Body of pancreas (tissue), 4 donors: ENCODE measurements at regions not wholly inside any gene's neighbourhood (a gene's known extent, or its start where the extent isn't known, plus 50 kb on each side); places are given as distances from the start of the nearest gene placed in this dataset.

Source experiments
- ATAC-seq: fragments of 150-250 bp; one replicate; pipeline ENCODE4 v1.9.1; 2016
- DNase-seq, 4 donors: peaks; one replicate each; pipeline ENCODE4 v3.0.0-alpha.2; 2019
- H3K27ac ChIP-seq, 4 donors: fragments of 200-600 bp; sonication (generic); 1 replicate in 3 of 4; 2 replicates in 1 of 4; pipeline versions ENCODE4 v1.5.1 to v1.6.1; 2016 to 2019; ENCODE audit warnings: mild to moderate bottlenecking in 1 of 4, mixed read lengths in 1 of 4, moderate library complexity in 1 of 4
- H3K27me3 ChIP-seq, 2 donors: fragments of 200-600 bp; sonication (generic); one replicate each; pipeline ENCODE4 v1.6.0; 2016; ENCODE audit warnings: mild to moderate bottlenecking in 1 of 2
- H3K36me3 ChIP-seq, 2 donors: fragments of 200-600 bp; sonication (generic); replicated peaks in 1 of 2; 2 replicates each; pipeline ENCODE4 v1.5.1; 2016; ENCODE audit warnings: low read depth in 2 of 2; ENCODE audit not compliant: insufficient read depth in 1 of 2
- H3K4me1 ChIP-seq: fragments of 200-600 bp; sonication (generic); one replicate; pipeline ENCODE4 v1.6.0; 2016
- H3K4me3 ChIP-seq, 2 donors: fragments of 200-600 bp; sonication (generic); 1 replicate in 1 of 2; 2 replicates in 1 of 2; pipeline ENCODE4 v1.5.1; 2016 to 2019
- H3K9me3 ChIP-seq, 3 donors: fragments of 200-600 bp; sonication (generic); 1 replicate in 2 of 3; 2 replicates in 1 of 3; pipeline ENCODE4 v1.5.1; 2016
- CTCF ChIP-seq, 7 experiments: fragments of 450-650 bp in 4 of 7; fragments of 200-600 bp in 3 of 7; sonication (generic) in 3 of 7; IDR thresholded peaks; one replicate each; pipeline ENCODE4 v1.5.1; 2016 to 2019; ENCODE audit warnings: antibody characterized with exemption in 7 of 7
- POLR2A ChIP-seq, 3 donors: fragments of 450-650 bp; IDR thresholded peaks; one replicate each; pipeline ENCODE4 v1.6.1; 2016; ENCODE audit warnings: antibody characterized with exemption in 3 of 3, mild to moderate bottlenecking in 2 of 3
- WGBS, 2 donors: methylation state at CpG; one replicate each; pipeline ENCODE4 v1.1.5; 2017; 5-methylcytosine and 5-hydroxymethylcytosine counted together
- intact Hi-C: fragments of 100-400 bp; cut with DNase I; formaldehyde crosslinking; loops from one replicate; pipeline ENCODE4 v1.15.1; 2023

- Histone ChIP-seq H3K36me3 (no peaks in the 10 kb centered on the region), H3K27ac (no peak overlapping the region), H3K4me1 (no peaks in the 10 kb centered on the region), H3K4me3 (no peak overlapping the region), H3K9me3 (no peaks in the 10 kb centered on the region), H3K27me3 (no peaks in the 10 kb centered on the region)
- DNase-seq, result no peak
- no peak for ATAC-seq
- WGBS, 2 donors, result 76 to 89% methylated on average over 2 of the region's 2 CpGs
- TF ChIP-seq POLR2A (IDR thresholded peaks at IDR 0.05) (no peak), CTCF (IDR thresholded peaks at IDR 0.05) (no peak)
- intact Hi-C loops, result no loop called here
These were observed 1378.5 kb upstream of the NUDT12 start for GRCh38 chr5:104941030-104941645.

DNA sequence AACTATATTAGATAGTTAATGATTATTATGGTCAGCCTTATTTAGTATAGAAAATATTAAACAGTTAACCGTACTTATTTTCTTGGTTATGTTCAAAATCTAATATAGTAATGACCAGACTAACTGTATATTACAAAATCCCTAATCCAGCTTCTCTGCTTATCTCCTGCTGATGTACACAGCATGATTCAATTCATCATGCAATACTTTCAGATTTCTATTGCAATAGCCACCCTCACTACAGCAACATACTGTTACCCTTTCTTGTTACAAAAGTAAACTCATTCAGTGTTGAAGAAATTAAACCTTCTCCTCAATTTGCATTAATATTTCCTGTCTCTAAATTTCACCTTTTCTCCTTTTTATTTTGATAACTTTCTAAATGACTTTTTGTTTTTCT is 1375.0 kb upstream of the NUDT12 start:
- TF ChIP-seq POLR2A (IDR thresholded peaks at IDR 0.05) (no peak), CTCF (IDR thresholded peaks at IDR 0.05) (no peak)
- H3K4me3 ChIP-seq, result no peak overlapping the region
- no peak overlapping the region for H3K27ac ChIP-seq
- H3K9me3 ChIP-seq, result no peaks in the 10 kb centered on the region
- no peaks in the 10 kb centered on the region for H3K36me3 ChIP-seq
- ATAC-seq (no peak), DNase-seq (no peak)
- WGBS, 2 donors, result 70 to 79% methylated on average over 1 of the region's 1 CpG
- no peaks in the 10 kb centered on the region for H3K27me3 ChIP-seq
- H3K4me1 ChIP-seq, result no peaks in the 10 kb centered on the region
- intact Hi-C loops, result no loop called here

GRCh38 chr5:104932431-104932830 is 1369.8 kb upstream of the NUDT12 start:
- intact Hi-C loops, result no loop called here
- H3K4me3 ChIP-seq, result no peak overlapping the region
- no peak for ATAC-seq
- no peak for DNase-seq
- H3K36me3 ChIP-seq, result no peaks in the 10 kb centered on the region
- H3K4me1 ChIP-seq, result no peaks in the 10 kb centered on the region
- no peak overlapping the region for H3K27ac ChIP-seq
- no peaks in the 10 kb centered on the region for H3K9me3 ChIP-seq
- WGBS, 2 donors, result 54 to 72% methylated on average over 2 of the region's 2 CpGs
- TF ChIP-seq CTCF (IDR thresholded peaks at IDR 0.05), result no peak
- TF ChIP-seq POLR2A (IDR thresholded peaks at IDR 0.05), result no peak
- no peaks in the 10 kb centered on the region for H3K27me3 ChIP-seq

GRCh38 chr5:104928906-104929520 is 1366.4 kb upstream of the NUDT12 start:
- Histone ChIP-seq H3K4me1 (no peaks in the 10 kb centered on the region), H3K36me3 (no peaks in the 10 kb centered on the region), H3K4me3 (no peak overlapping the region), H3K27me3 (no peaks in the 10 kb centered on the region), H3K9me3 (no peaks in the 10 kb centered on the region), H3K27ac (no peak overlapping the region)
- 93 to 96% methylated on average over 23 to 32 of the region's 36 CpGs for WGBS, 2 donors
- no peak for TF ChIP-seq POLR2A (IDR thresholded peaks at IDR 0.05)
- no peak for TF ChIP-seq CTCF (IDR thresholded peaks at IDR 0.05)
- no peak for ATAC-seq
- DNase-seq, result no peak
- intact Hi-C loops, result no loop called here

DNA sequence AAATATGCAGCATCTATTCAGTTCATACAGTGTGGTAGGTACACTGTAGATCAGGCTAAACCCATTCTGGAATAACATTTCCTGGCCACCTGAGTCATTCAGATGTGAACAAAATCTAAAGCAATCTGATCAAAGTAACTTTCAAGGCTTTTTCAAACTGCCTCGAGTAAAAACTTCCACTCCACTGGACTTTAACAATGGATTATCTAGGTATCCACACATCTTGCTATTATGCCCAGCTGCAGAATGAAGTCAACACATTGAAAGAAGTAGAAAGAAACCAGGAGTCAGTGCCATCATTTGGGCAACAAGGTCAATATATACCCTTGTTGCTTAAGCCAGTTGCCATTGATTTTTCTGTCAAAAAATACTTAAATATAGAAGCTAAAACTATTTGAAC is 1352.6 kb upstream of the NUDT12 start:
- intact Hi-C loops, result no loop called here
- H3K4me1 ChIP-seq, result no peaks in the 10 kb centered on the region
- H3K27me3 ChIP-seq, result no peaks in the 10 kb centered on the region
- no peaks in the 10 kb centered on the region for H3K36me3 ChIP-seq
- H3K27ac ChIP-seq, result no peak overlapping the region
- H3K4me3 ChIP-seq, result no peak overlapping the region
- ATAC-seq, result no peak
- WGBS, 2 donors, result 26 to 30% methylated on average over 1 of the region's 1 CpG
- no peak for DNase-seq
- H3K9me3 ChIP-seq, result no peaks in the 10 kb centered on the region
- no peak for TF ChIP-seq POLR2A (IDR thresholded peaks at IDR 0.05)
- TF ChIP-seq CTCF (IDR thresholded peaks at IDR 0.05), result no peak
